GM18508 (cell line): ENCODE measurements at regions not wholly inside any gene's neighbourhood (a gene's known extent, or its start where the extent isn't known, plus 50 kb on each side); places are given as distances from the start of the nearest gene placed in this dataset.

ENCODE experiments used
- ATAC-seq: cut with Tn5 transposase; IDR thresholded peaks from one replicate; pipeline ENCODE4 v1.9.1; 2021; ENCODE audit warnings: moderate number of reproducible peaks; ENCODE audit not compliant: insufficient read depth, unreplicated experiment

DNA sequence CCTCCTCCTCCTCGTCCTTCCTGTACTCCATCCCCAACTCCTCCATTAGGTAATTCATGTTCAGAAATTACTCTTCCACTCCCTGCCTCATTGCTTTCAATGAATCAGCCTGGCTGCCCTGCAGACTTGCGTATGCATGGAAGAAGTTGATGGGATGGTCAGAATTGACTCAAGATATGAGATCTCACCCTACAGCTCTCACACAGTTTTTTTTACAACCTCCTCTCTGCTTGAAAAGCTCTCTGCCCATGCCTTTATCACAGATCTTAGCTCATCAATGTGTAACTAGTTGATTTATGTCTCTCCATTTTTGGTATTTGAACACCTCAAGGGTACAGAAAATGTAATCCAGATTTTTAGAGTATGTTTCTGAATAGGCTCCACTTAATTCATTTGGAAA is 506.9 kb downstream of the TBC1D4 start:
- no peak for ATAC-seq

DNA sequence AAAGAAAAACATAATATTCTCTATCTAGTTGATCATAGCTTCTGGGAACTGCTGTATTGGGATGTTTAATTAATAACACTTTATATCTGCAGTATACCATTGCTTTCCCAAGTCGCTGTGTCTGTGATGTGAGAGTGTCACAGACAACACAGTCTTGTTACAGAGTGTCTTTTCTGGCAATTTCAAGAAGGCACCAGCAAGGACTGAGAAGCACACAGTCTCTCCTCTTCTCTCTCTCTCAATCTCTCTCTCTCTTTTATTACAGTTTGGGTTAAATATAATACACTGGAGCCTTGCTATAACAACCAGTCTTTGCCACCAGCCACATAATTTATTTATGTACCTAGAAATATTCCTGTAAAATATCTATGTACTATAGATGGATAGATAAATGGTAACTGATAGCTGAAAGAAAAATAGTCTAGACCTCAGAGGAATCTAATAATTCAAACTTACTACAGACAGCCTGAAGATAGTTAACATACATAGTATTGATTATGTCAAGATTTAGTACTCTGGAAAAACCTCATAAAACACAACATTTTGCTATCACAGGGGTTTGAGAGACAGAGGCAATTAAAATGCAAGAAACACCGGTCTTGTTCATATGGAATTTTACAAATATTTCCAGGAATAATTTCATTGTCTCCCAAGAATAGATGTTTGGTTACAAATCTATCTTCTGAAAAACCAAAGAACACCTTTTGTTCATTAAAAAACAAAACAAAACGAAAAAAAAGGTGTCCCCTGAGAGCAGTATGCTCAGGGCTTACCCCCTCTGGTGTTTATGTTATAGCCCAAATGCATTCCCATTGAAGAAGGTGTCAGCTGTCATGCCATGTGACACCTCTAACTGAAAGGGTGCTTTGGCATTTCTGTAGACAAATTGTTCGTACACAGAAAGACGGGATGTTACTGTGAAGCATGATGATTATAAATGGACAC is 507.8 kb downstream of the TBC1D4 start:
- ATAC-seq: no peak

DNA sequence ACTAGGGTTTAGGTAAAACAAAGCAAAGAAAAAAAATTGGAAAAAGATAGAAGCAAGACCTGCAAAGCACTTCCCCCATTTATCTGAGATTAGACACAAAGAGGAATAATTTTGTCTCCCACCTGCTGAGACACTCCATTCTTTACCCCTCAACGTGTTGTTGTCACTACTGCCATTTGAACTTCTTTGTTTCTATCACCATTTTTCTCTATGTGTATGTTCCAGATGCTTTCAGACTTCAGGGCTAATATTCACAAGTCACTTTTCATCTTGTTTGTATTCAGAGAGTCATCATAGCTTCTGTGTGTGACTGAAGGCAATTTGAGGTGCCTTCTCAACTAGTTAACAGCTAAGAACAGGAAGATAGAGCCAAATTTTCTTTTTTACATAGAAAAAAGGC is 512.5 kb downstream of the TBC1D4 start:
- ATAC-seq: no peak

DNA sequence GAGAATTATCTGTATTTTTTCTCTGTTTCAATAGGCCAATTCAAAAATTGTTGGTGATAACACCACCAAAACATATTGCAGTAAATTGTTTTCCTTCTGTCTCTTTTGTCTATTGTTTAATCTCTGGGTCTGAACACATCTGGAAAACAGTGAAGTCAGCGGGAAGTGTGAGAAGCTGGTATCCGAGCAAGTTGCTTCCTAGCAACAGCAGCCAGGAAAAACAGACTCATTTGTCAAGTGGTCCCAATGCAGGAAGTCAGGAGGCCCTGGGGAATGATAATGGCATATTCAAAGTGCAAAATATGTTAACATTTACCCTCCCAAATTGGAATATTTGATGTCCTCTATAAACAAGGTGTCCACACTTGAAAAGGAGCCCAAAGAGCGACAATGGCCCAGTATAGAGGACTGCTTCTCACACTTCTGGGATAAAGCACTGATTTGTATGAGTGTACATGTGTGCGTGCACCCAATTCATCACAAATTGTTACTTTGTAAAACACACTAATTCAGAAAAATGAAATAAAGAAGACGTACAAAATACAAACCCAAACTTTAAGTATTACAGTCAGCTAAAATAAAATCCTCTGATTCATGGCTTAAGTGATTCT is 515.0 kb downstream of the TBC1D4 start:
- no peak for ATAC-seq

DNA sequence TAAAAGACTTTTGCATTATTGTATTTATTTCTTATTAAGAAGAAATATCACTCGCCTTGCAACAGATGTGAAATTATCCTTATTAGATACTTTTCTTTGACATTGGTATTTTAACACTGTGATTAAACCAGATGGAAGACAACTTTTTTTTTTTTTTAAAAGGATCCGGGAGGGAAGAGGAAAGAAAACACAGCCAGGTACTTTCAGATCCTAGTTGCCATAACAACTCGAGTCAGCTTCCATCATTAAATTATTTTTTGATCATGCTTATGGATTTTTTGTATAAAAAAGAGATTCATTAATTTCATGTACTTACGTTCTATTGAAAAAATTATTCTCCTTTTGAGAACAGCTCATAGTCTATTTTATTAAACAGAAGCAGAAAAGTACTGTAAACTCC is 515.7 kb downstream of the TBC1D4 start:
- no peak for ATAC-seq

DNA sequence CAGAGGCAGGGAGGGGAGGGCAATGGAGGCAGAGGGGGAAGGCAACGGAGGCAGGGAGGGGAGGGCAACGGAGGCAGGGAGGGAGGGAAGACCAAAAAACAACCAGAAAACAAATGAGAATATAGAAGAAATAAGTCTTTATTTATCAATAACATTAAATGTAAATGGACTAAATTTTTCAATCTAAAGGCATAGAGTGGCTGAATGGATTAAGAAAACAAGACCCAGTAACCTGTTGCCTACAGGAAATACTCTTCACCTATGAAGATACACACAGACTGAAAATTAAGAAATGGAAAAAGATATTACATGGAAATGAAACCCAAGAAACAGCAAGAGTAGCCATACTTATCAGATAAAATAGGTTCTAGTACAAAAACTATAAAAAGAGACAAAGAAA is 536.3 kb downstream of the TBC1D4 start:
- ATAC-seq: no peak

DNA sequence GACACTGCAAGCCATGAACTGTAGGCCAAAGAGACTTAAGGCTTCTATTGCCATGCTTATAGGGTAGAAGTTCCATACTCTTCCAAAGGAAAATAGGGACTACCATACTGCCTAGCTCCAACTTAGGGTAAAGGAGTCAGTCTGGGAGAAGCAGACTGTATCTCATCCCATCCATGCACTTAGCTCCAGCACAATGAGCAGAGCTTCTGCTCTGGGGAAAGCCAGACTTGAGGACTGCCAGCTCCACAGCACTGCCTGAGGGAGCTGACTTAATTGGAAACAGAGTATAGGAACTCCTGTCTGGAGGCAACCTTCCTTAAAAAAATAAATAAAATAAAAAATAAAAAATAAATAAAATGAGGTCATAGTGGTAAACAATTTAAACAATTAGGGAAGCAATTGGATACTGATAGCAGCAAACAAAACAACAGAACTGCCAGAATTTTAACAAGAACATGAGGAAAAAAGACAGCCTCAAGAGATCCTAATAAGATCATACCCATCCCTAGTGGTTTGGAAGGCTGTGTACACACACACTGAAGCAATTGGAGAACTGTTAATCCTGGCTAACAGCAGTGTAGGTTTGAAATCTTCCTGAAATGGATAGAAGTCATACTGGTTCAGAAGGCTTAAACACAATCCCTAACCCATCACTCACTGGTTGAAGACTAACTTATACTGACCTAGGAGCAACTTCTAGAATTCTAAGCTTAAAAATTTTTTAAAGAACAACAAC is 550.1 kb downstream of the TBC1D4 start:
- ATAC-seq: no peak

DNA sequence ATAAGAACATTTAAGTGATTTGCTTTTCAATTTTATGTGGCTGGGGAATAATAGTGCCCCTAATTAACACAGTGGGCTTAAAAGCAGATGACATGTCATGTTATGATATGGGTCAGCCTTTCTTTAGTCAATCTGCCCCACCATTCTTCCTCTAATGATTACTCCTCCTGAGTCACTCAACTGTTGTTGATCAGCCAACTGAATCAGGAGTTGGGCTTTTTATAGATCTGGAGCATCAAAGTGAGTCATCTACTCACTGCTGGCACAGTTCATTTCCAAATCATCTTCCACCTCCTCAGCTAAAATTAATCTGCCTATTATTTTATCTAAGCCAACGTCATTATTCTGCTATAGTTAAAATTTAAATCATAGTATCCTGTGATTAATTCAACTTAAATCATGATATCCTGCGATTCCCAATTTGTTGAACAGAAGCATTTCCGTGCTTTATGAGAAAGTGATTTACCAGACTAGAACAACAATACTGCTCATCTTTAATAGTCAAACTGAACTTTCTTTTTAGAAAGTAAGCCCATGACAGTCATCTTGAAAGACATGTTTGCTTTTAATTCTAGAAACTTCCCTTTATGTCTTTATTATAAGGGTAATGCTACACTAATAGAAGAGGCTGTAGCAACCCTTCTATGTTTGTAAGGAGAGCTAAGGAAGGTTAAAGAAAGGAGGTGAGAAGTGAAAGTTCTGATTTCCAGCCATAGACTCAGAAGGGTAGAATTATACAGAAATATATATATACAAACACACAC is 551.4 kb downstream of the TBC1D4 start:
- ATAC-seq: no peak

DNA sequence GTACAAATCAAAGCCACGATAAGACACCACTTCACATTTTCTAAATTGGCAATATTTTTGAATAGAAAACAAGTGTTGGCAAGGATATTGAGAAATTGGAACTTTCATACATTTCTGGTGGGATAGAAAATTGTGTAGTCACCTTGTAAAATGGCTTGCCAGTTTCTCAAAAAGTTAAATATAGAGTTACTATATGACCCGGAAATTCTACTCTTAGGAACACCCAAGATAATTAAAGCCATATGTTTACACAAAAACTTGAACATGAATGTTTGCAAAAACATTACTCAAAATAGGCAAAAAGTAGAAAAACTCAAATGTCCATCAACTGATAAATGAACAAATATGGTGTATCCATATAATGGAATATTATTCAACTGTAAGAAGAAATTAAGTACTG is 552.5 kb downstream of the TBC1D4 start:
- ATAC-seq: no peak

DNA sequence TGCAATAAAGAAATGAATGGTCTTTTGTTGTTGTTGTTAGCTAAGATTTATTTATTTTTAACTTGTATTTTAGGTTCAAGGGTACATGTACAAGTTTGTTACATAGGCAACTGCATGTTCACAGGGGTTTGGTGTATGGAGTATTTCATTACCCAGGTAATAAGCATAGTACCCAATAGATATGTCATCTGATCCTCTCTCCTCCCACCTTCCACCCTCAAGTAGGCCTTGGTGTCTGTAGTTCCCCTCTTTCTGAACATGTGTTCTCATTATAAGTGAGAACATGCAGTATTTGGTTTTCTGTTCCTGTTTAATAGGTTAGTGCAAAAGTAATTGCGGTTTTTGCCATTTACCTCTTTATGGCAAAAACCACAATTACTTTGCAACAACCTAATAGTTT is 554.1 kb downstream of the TBC1D4 start:
- ATAC-seq: no peak

DNA sequence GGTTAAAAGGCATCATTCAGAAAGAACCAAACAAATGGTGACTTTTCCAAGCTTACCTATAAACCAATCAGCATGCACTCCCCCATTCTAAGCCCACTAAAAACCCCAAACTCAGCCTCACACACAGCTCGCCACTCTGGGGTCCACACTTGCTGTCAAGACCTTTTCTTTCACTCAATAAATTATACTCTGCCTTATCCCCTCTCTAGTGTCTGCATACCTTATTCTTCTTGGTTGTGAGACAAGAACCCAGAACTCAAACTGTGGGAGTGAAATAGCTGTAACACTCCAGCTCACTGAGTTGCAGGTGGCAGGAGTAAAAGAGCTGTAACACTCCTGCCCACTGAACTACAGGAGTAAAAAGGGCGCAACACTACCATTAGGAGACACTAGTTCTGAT is 559.0 kb downstream of the TBC1D4 start:
- no peak for ATAC-seq

DNA sequence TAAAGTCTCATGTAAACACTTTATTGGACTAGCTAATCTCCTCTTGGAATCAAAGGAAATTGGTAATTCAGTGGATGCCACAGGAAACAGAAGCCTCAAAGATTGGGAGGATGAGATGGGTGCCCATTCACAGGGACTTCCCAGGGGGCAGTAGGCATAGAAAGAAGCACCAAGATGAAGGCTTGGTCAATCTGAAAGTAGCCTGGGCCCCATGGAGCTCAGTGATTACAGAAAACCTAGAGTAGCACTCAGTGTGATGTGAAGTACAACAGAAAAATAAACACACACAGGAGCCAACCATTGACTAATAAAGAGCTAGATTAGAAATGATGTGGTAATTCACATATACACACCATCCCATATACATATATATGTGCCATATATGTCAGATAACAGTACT is 560.6 kb downstream of the TBC1D4 start:
- no peak for ATAC-seq

DNA sequence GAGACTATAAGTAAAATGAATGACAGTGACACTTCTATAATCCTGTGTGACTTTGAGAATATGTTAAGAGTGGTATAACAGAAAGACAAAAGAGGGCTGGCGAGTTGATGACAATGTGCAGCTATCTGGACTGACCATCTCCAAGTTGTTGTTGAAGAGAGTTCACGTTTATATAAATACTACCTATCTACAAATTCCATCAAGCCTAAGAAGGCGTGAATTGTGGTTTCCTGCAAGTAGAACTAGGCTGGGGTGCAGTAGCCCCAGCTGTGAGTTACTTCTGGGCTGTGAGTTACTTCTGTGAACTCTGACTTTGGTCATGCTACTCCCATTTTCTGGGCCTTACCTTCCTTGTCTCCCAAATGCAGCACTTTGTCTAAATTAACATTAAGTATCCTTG is 561.0 kb downstream of the TBC1D4 start:
- no peak for ATAC-seq

DNA sequence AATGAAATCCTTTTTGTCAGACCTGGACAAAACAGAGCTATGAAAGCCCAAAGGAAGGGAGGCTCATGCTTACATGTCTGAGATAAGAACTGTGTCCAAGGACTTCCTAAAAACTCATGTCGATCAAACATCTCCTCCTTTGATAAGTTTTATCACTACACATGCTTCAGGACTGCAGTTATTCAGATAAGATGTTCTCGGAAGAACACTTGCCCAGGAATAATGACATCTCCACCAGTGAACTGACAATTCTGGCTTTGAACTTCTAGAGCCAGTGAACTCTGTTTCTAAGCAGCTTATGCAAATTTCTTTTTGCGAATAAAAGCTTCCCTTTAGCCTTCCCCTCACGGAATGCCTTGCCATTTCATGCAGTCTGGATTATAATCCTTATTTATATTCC is 561.6 kb downstream of the TBC1D4 start:
- ATAC-seq: no peak

DNA sequence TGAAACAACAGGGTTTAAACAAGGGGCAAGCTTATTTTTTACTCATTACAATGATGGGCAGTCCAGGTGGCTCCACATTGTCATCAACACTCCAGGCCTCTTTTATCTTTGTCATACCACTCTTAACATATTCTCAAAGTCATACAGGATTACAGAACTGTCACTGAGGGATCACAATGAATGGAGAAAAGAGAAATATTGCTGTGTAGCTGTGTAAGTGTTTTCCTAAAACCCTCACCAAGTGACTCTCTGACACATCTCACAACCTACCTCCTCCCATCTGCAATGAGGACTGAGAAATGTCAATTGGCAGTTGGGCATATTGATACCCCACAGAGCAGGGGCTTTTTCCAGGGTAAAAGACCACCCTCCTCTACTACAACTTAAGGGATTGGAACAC is 562.1 kb downstream of the TBC1D4 start:
- no peak for ATAC-seq

DNA sequence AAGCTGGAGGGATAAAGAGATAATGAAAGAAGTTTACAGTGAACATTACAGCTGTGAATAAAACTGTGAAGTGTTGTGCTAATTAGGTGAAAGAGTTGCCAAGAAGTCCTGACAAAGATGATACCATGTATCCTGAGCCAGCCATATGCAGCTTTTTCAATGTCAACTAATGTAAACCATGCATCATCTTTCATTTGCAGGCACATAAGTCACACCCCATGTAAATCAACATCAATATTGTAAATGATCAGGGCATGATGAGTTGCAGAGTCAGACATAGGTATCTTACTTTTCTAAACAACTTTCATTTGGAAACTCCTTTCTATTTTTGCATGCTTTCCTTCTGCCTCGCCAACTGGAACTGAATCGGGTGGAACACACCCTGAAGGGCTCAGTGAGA is 569.1 kb downstream of the TBC1D4 start:
- ATAC-seq: no peak

DNA sequence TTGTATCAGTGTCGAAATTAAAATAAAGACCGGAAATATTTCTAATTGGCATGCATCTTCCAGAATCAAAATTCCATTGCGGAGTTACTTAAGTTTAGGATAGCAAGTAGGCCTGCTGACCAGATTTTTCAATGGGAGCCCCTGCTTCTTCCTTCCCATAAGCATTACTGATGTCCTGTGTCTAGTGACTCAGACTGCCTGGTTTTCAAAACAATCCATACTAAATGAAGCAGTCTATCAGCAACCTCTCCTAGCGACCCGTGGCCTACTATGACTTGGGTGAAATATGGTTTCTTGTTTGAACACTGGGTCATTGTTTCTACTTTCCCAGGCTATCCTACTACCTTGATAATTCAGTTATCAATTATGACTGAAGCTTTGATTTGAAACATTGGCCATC is 571.6 kb downstream of the TBC1D4 start:
- no peak for ATAC-seq

DNA sequence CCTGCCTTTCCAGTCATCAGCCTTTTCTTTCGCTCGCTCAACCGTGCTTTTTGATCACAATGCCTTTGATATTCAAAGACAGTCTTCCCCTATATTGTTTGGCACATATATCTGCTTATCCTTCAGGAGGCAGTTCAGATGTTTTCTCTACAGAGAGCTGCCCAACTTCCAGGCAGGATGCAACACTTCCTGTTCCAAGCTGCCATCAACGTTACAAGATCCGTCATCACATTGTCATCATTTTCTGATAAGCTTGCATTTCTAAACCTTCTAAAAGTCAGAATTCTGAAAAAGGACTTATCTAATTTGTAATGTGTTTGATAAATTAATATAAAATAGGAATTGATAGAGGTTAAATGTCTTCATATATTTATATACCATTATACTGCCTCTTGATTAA is 574.2 kb downstream of the TBC1D4 start:
- no peak for ATAC-seq

DNA sequence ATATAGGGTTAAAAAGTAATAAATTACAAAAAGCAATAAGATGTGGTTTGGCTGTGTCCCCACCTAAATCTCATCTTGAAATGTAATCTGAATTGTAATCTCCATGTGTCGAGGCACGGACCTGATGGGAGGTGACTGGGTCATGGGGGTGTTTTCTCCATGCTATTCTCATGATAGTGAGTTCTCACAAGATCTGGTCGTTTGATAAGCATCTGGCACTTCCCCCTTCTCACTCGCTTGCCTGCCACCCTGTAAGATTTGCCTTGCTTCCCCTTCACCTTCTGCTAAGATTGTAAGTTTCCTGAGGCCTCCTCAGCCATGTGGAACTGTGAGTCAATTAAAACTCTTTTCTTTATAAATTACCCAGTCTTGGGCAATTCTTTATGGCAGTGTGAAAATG is 577.4 kb downstream of the TBC1D4 start:
- ATAC-seq: no peak

DNA sequence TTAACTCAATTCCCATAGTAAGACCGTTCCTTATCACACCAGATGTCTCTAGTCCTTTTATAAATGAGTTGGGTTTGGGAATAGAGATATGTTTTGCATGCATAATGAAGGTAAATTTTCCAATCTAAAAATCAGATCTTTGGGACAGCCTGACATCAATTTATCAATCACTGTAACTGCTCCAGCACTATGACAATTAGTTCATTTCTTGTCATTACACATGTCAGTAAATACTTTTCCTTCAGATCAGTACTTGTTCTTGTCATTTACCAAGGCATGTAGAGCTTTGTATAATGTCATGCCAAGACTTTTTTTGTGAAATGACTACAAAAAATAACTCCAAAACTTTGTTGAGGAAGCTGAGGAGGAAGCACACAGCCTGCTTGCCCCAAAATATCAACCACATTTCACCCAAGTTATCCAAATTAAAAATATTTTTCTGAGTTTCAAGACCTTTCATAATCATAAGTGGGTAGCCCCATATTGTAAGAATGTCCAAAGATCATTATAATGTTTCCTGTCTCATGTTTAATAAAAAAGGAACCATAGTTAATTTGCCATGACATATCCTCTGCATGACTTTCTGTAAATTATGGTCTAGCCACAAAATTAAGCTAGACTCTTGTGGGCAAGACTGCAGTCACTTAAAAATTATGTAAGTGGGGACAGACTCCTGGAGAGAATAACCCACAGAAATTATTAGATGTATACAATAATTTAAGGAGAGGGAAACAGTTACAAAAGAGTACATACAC is 586.8 kb downstream of the TBC1D4 start:
- no peak for ATAC-seq
